ENCODE measurements at regions not wholly inside any gene's neighbourhood (a gene's known extent, or its start where the extent isn't known, plus 50 kb on each side); places are given as distances from the start of the nearest gene placed in this dataset.

DNA sequence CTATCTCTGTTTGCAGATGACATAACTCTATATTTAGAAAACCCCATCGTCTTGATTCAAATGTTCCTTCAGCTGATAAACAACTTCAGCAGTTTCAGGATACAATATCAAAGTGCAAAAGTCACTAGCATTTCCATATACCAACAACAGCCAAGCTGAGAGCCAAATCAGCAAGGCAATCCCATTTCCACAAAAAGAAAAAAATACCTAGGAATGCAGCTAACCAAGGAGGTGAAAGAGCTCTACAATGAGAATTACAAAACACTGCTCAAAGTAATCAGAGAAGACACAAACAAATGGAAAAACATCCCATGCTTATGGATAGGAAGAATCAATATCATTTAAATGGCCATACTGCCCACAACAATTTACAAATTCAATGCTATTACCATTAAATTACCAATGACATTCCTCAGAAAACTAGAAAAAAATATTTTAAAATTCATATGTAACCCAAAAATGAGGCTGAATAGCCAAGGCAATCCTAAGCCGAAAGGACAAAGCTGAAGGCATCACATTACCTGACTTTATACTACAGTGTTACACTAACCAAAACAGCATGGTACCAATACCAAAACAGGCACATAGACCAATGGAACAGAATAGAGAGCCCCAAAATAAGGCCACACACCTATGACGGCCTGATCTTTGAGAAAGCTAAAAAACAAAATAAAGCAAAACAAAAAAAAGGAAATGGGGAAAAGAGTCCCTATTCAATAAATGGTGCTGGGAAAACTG, 901.7 kb downstream of the LRFN5 start:
- peaks cover 25% of the 10 kb centered on the region for H3K4me1 ChIP-seq (ENCODE audit: insufficient read depth)
- H2AFZ ChIP-seq: no peak overlapping the region
- peak overlapping the region; percentile 24; the same call in 1 of the 2 replicates for H3K4me2 ChIP-seq
- peak overlapping the region; percentile 93 for H3K27ac ChIP-seq (ENCODE audit: low read depth)
- H3K4me3 Mint-ChIP-seq: no peak overlapping the region
- no peak overlapping the region for H3K4me3 ChIP-seq
- peaks cover 35% of the 10 kb centered on the region for H3K36me3 Mint-ChIP-seq (ENCODE audit: low read depth)
- DNase-seq (ENCODE audit: low spot score) (peak; percentile 28), ATAC-seq (peak; percentile 70)
- peaks cover 3% of the 10 kb centered on the region; the same call in 1 of the 2 replicates for H3K36me3 ChIP-seq (ENCODE audit: insufficient read depth)
- H3K27ac Mint-ChIP-seq: peak overlapping the region; percentile 80
- no peaks in the 10 kb centered on the region for H3K79me2 ChIP-seq (replicated peaks; ENCODE audit: insufficient read depth)
- peaks cover 9% of the 10 kb centered on the region for H3K9me2 ChIP-seq (ENCODE audit: insufficient read depth)
- H3K27me3 ChIP-seq (ENCODE audit: insufficient read depth): no peaks in the 10 kb centered on the region
- H3F3A ChIP-seq (replicated peaks; ENCODE audit: low read depth): peaks cover 14% of the 10 kb centered on the region; the same call in 1 of the 2 replicates
- no peaks in the 10 kb centered on the region for H4K20me1 ChIP-seq (replicated peaks; ENCODE audit: insufficient read depth)
- H3K27me3 Mint-ChIP-seq (ENCODE audit: insufficient read depth, low read depth, poor library complexity): peaks cover 3% of the 10 kb centered on the region
- peaks cover 21% of the 10 kb centered on the region for H3K9me3 Mint-ChIP-seq
- peaks cover 31% of the 10 kb centered on the region for H3K4me1 Mint-ChIP-seq
- peak; percentile 76; the same call in 1 of the 2 replicates for TF ChIP-seq NANOG (IDR thresholded peaks at IDR 0.05; ENCODE audit: borderline replicate concordance)
- no peak for TF ChIP-seq ZNF331 (CRISPR knock-in tag; IDR thresholded peaks at IDR 0.05; ENCODE audit: low read depth)

DNA sequence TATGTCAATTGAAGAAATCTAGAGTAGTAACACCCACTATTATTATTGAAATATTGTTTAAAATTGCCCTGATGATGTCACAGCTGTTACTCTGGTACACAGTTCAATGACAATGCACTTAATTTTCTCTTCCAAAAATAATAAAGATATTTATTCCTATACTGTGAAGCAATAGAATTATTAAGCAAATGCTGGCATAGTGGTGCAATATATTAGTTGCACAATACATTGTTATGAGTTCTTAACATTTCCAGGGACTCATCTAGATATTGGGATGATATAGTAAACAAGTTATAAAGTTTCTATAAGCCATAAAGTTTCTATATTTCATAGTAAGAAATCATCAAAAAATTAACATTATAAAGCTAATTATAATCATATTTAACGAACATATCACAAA, 897.8 kb downstream of the LRFN5 start:
- Histone ChIP-seq H3K4me2 (no peak overlapping the region), H2AFZ (no peak overlapping the region), H3F3A (replicated peaks; ENCODE audit: low read depth) (peaks cover 14% of the 10 kb centered on the region; the same call in 1 of the 2 replicates), H3K4me3 (no peak overlapping the region), H3K4me1 (ENCODE audit: insufficient read depth) (peaks cover 18% of the 10 kb centered on the region; the same call in 1 of the 2 replicates), H3K36me3 (ENCODE audit: insufficient read depth) (no peaks in the 10 kb centered on the region), H3K79me2 (replicated peaks; ENCODE audit: insufficient read depth) (no peaks in the 10 kb centered on the region), H4K20me1 (replicated peaks; ENCODE audit: insufficient read depth) (no peaks in the 10 kb centered on the region), H3K9me2 (ENCODE audit: insufficient read depth) (peaks cover 9% of the 10 kb centered on the region), H3K27me3 (ENCODE audit: insufficient read depth) (no peaks in the 10 kb centered on the region), H3K27ac (ENCODE audit: low read depth) (no peak overlapping the region)
- Mint-ChIP-seq H3K9me3 (peaks cover 13% of the 10 kb centered on the region), H3K4me1 (peaks cover 13% of the 10 kb centered on the region), H3K4me3 (no peak overlapping the region), H3K27ac (no peak overlapping the region), H3K27me3 (ENCODE audit: insufficient read depth, low read depth, poor library complexity) (peaks cover 3% of the 10 kb centered on the region), H3K36me3 (ENCODE audit: low read depth) (peaks cover 27% of the 10 kb centered on the region; the same call in 2 of the 3 replicates)
- DNase-seq (ENCODE audit: low spot score) (no peak), ATAC-seq (no peak)
- TF ChIP-seq POLR2AphosphoS5 (IDR thresholded peaks at IDR 0.05; ENCODE audit: low read depth): no peak
- TF ChIP-seq CREB1 (CRISPR knock-in tag; IDR thresholded peaks at IDR 0.05; ENCODE audit: low read depth): no peak
- no peak for TF ChIP-seq EZH2phosphoT487 (IDR thresholded peaks at IDR 0.05; ENCODE audit: unreplicated experiment)
- TF ChIP-seq, protein P1, sequence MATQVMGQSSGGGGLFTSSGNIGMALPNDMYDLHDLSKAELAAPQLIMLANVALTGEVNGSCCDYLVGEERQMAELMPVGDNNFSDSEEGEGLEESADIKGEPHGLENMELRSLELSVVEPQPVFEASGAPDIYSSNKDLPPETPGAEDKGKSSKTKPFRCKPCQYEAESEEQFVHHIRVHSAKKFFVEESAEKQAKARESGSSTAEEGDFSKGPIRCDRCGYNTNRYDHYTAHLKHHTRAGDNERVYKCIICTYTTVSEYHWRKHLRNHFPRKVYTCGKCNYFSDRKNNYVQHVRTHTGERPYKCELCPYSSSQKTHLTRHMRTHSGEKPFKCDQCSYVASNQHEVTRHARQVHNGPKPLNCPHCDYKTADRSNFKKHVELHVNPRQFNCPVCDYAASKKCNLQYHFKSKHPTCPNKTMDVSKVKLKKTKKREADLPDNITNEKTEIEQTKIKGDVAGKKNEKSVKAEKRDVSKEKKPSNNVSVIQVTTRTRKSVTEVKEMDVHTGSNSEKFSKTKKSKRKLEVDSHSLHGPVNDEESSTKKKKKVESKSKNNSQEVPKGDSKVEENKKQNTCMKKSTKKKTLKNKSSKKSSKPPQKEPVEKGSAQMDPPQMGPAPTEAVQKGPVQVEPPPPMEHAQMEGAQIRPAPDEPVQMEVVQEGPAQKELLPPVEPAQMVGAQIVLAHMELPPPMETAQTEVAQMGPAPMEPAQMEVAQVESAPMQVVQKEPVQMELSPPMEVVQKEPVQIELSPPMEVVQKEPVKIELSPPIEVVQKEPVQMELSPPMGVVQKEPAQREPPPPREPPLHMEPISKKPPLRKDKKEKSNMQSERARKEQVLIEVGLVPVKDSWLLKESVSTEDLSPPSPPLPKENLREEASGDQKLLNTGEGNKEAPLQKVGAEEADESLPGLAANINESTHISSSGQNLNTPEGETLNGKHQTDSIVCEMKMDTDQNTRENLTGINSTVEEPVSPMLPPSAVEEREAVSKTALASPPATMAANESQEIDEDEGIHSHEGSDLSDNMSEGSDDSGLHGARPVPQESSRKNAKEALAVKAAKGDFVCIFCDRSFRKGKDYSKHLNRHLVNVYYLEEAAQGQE (IDR thresholded peaks at IDR 0.05; ENCODE audit: unreplicated experiment): no peak
- no peak for TF ChIP-seq ZNF331 (CRISPR knock-in tag; IDR thresholded peaks at IDR 0.05; ENCODE audit: low read depth)
- TF ChIP-seq, protein P2, sequence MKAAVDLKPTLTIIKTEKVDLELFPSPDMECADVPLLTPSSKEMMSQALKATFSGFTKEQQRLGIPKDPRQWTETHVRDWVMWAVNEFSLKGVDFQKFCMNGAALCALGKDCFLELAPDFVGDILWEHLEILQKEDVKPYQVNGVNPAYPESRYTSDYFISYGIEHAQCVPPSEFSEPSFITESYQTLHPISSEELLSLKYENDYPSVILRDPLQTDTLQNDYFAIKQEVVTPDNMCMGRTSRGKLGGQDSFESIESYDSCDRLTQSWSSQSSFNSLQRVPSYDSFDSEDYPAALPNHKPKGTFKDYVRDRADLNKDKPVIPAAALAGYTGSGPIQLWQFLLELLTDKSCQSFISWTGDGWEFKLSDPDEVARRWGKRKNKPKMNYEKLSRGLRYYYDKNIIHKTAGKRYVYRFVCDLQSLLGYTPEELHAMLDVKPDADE (IDR thresholded peaks at IDR 0.05): no peak
- no peak for TF ChIP-seq NANOG (IDR thresholded peaks at IDR 0.05; ENCODE audit: borderline replicate concordance)
- TF ChIP-seq, protein P3, sequence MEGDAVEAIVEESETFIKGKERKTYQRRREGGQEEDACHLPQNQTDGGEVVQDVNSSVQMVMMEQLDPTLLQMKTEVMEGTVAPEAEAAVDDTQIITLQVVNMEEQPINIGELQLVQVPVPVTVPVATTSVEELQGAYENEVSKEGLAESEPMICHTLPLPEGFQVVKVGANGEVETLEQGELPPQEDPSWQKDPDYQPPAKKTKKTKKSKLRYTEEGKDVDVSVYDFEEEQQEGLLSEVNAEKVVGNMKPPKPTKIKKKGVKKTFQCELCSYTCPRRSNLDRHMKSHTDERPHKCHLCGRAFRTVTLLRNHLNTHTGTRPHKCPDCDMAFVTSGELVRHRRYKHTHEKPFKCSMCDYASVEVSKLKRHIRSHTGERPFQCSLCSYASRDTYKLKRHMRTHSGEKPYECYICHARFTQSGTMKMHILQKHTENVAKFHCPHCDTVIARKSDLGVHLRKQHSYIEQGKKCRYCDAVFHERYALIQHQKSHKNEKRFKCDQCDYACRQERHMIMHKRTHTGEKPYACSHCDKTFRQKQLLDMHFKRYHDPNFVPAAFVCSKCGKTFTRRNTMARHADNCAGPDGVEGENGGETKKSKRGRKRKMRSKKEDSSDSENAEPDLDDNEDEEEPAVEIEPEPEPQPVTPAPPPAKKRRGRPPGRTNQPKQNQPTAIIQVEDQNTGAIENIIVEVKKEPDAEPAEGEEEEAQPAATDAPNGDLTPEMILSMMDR (conservative IDR thresholded peaks at IDR 0.05; ENCODE audit: low read depth in 2 of 2): no peak
- TF ChIP-seq STAT1 (IDR thresholded peaks at IDR 0.05; ENCODE audit: unreplicated experiment): no peak
- TF ChIP-seq EZH2 (IDR thresholded peaks at IDR 0.05; ENCODE audit: low read depth, unreplicated experiment): no peak
- no peak for TF ChIP-seq JUNB (IDR thresholded peaks at IDR 0.05; ENCODE audit: unreplicated experiment)

Measured in GM23338 (cell line).